Stimulated activated CD4-positive, alpha-beta T cell treated with anti-CD3 and anti-CD28 coated beads, Interleukin-1b, Interleukin-23, amount 100 ng/mL, for 1 hour (primary cell): ENCODE measurements at regions not wholly inside any gene's neighbourhood (a gene's known extent, or its start where the extent isn't known, plus 50 kb on each side); places are given as distances from the start of the nearest gene placed in this dataset.

Experiments used
- DNase-seq, 2 donors: peaks; one replicate each; pipeline ENCODE4 v3.0.0-alpha.2; 2020; ENCODE audit warnings: low read depth in 2 of 2

DNA sequence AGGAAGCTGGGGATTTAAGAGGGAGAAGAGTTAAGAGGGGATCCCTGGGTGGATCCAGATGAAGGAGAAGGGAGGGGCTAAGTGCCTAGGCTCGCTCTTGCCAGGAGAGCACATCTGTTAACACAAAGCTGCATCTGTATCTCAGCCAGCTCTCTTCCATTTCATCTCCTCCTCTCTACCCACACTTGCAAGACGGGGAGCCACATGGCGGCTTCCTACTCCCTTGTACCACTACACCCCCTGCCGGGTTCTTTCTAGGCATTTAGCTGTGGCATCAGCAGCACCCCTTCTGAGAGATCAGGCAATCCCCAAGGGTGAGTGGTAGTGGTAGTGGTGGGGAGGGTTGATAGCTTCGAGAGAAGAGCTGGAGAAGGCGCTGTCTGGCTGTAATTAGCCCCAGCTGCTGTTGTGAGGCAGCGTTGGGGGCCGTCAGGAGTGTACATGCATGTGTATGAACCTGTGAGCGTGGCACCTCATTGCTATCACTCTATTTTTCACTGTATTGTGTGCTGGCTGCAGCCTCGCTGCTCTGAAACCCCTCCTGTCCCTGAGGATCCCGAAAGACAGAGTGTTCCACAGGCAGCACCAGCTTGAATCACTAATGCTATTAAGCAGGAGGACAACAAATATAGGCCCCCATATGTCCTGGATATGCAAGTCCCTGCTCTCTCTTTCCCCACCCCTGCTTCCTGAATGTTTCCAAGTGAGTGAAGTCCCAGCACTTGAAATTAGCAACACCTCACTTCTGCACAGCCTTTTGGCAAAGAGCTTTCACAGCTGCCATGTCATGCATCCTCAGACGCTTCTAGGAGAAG, 73.7 kb downstream of the RTL9 start:
- no peak for DNase-seq

- DNase-seq = no peak
These were observed 74.2 kb downstream of the RTL9 start for GRCh38 chrX:110432906-110433215.

GRCh38 chrX:110435196-110435595, 76.5 kb downstream of the RTL9 start:
- no peak for DNase-seq

- no peak for DNase-seq
These were observed 77.9 kb downstream of the RTL9 start for GRCh38 chrX:110436523-110436922.

DNA sequence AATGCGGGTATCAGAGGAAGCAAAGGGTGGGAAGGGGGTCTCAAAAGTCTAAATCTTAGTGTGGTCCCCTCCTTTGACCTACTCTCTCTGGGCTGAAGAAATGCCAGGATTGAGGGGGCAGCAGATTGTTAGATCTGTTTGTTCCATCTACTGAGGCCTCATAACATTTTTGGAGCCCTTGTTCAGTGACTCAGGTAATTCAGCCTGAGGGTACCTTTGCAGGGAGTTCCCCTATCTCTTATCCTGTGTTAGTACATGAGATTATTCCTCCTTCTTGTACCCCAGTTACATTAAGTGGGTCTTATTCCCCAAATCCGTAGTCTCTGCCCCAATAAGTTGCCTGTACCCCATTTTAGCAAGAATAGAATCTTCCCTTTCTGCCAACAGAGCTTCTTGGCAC, 79.0 kb downstream of the RTL9 start:
- no peak for DNase-seq

- DNase-seq = no peak
These were observed 81.6 kb downstream of the RTL9 start for GRCh38 chrX:110440016-110440805.

DNA sequence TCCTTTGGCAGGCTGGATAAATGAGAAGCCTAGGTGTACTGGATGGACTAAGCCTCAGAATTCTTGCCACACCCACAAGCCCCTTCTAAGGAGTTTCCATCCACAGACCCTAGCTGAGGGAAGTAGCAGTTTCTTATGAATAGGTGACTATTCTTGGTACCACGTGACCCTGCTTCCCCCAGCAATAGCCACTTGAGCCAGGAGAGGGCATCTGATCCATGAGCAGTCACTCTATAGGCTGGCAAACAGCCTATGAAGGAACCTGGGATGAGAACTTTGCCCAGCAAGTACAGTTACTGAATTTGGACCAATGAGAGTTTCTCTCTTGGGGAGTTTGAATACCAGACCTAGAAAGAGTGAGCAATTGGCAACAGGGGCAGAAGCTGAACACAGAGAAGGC, 84.0 kb downstream of the RTL9 start:
- DNase-seq = no peak

- no peak for DNase-seq
These were observed 86.3 kb downstream of the RTL9 start for GRCh38 chrX:110444996-110445395.

GRCh38 chrX:110448459-110448858, 89.8 kb downstream of the RTL9 start:
- no peak for DNase-seq

- no peak for DNase-seq
These were observed 90.7 kb downstream of the RTL9 start for GRCh38 chrX:110449312-110449711.

DNA sequence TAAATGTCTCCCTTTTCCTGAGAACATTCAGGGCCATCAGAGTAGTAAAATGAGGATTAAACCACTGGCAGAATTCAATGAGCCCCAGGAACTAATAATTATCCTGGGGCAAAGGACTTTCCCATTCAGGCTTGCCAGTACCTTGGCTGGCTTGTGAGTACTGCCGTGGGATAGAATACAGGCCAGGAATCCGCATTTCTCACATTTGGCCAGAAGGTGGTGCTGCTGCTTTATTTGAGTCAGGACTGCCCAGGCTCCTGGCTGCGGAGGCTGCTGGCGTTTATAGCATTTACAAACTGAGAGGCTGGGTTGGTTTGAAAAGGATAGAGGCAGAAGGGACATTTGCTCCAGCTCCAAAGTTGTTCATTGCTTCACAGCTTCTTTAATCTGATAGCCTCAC, 91.4 kb downstream of the RTL9 start:
- peak; percentile 3 to 9 for DNase-seq

- DNase-seq = no peak
These were observed 95.7 kb downstream of the RTL9 start for GRCh38 chrX:110454336-110454735.

DNA sequence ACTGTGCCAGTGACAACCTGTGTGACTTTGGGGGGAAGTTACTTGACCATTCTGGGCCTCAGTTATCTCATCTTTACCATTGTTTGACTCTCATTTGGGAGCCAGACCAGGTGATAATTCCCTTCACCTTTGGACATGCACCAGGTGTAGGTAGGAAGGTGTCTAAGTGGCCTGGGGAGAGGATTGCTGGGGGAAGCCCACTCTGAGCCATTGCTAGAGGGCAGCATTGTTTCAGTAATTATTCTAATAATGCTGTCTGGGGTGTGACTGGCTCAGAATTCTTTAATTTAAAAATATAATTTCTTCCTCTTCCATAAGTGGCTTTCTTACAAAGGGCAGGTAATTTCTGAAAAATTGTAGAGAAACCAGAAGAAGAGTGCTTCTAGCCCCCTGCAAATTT, 104.3 kb downstream of the RTL9 start:
- DNase-seq = no peak

- no peak for DNase-seq
These were observed 108.1 kb downstream of the RTL9 start for GRCh38 chrX:110466790-110467189.

GRCh38 chrX:110472265-110472664, 113.6 kb downstream of the RTL9 start:
- no peak for DNase-seq

- DNase-seq = no peak
These were observed 119.1 kb downstream of the RTL9 start for GRCh38 chrX:110477593-110478228.

GRCh38 chrX:110491846-110492620, 133.4 kb downstream of the RTL9 start:
- no peak for DNase-seq

DNA sequence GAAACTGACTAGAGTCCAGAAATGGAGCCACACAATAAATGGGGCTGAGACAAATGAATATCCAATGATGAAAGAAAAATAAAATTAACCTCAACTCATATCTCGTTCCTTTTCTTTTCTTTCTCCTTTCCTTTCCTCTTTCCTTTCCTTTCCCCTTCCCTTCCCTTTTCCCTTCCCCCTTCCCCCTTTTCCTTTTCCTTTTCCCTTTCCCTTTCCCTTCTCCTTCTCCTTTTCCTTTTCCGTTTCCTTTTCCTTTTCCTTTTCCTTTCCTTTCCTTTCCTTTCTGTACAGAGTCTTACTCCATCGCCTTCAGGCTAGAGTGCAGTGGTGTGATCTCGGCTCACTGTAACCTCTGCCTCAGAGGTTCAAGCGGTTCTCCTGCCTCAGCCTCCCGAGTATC, 146.3 kb downstream of the RTL9 start:
- no peak for DNase-seq

GRCh38 chrX:110509755-110510532, 151.3 kb downstream of the RTL9 start:
- DNase-seq = no peak

- DNase-seq = no peak
These were observed 152.6 kb downstream of the RTL9 start for GRCh38 chrX:110511238-110511637.

GRCh38 chrX:110512341-110512740, 153.7 kb downstream of the RTL9 start:
- no peak for DNase-seq
